Epithelial cell of esophagus (primary cell): ENCODE measurements at regions not wholly inside any gene's neighbourhood (a gene's known extent, or its start where the extent isn't known, plus 50 kb on each side); places are given as distances from the start of the nearest gene placed in this dataset.
A peak's percentile ranks its signal among the peaks of the same experiment; 100 is the strongest.

Experiments
- DNase-seq: peaks from one replicate; pipeline ENCODE4 v3.0.0; 2010; ENCODE audit warnings: low read depth
- H3K4me3 ChIP-seq: 2 replicates; pipeline ENCODE4 v1.5.1; 2011; ENCODE audit warnings: mild to moderate bottlenecking, low read length, control low read depth
- TF ChIP-seq, protein P1 (sequence below): IDR thresholded peaks from 2 replicates; pipeline ENCODE4 v1.5.1; 2011; ENCODE audit warnings: low read depth, mild to moderate bottlenecking, low read length, control low read depth, inconsistent platforms; ENCODE audit not compliant: insufficient read depth; ENCODE audit errors: missing control alignments

DNA sequence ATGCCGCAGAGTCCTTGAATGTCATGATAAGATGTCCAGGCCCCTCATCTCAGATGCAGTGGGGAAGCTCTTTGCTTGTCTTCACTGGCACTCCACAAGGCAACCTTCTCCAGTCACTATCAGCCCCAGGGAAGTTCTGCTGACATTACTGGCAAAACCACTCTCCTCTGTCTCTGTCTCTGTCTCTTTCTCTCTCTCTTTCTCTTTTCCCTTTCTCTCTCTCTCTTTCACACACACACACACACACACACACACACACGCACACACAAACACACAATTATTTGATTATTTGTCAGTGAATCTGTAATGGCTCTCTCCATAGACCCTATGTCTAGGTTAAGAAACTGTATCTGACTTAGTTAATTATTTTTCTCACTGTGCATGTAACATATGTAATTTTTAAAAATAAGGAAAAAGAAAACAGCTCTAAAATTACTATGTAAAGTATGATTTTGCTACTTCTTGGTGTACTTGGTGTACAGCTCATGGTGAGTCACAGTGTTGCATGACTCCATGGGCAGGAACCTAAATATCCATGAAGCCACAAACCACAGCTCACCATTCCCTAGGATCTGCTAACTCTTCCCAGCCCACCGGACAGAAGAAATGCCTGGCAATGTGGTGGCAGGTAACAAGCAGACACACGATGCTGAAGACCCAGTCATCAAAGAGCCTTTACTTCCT, 594.9 kb upstream of the ID2 start:
- no peak overlapping the region for H3K4me3 ChIP-seq
- TF ChIP-seq, protein P1, sequence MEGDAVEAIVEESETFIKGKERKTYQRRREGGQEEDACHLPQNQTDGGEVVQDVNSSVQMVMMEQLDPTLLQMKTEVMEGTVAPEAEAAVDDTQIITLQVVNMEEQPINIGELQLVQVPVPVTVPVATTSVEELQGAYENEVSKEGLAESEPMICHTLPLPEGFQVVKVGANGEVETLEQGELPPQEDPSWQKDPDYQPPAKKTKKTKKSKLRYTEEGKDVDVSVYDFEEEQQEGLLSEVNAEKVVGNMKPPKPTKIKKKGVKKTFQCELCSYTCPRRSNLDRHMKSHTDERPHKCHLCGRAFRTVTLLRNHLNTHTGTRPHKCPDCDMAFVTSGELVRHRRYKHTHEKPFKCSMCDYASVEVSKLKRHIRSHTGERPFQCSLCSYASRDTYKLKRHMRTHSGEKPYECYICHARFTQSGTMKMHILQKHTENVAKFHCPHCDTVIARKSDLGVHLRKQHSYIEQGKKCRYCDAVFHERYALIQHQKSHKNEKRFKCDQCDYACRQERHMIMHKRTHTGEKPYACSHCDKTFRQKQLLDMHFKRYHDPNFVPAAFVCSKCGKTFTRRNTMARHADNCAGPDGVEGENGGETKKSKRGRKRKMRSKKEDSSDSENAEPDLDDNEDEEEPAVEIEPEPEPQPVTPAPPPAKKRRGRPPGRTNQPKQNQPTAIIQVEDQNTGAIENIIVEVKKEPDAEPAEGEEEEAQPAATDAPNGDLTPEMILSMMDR, result no peak
- peak; percentile 76 for DNase-seq

DNA sequence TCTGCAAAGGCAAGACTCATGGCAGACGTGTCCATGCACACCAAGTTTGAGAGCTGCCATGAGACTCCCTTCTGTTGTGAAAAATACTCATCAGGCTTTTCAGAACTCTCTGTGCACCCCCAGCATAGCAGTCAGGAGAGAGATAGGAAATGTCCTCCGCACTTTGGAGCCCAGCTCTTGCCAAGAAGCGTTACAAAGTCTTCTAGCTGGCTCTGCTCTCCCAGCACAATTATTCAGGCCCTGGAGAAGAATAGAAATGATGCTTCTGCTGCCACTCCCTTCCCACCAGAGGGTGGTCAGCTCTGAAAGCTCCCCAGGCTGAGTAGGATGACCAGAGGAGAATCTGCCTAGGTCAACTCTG, 594.4 kb upstream of the ID2 start:
- TF ChIP-seq, protein P1, result no peak
- no peak overlapping the region for H3K4me3 ChIP-seq

DNA sequence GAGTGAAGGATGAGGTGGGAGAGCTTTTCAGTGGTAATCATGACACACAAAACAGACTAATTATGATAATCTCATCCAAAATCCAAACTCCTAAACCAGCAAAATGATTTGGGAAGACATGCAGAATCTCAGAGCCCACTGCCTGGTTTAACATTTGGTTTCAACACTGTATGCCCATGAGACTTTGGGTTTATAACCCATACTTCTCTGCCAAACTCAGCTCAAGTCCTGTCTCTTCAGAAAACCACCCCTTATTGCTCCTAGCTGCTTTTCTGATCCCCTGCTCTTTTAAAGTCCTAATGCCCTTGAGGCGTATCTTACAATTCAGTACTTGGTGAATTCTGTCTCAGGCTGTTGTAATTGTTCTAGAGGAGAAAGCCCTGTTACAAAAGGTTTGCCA, 593.0 kb upstream of the ID2 start:
- TF ChIP-seq, protein P1, result no peak
- DNase-seq, result no peak
- H3K4me3 ChIP-seq, result no peak overlapping the region

More for the DNA sequence above, 594.4 kb upstream of the ID2 start:
- no peak for DNase-seq

DNA sequence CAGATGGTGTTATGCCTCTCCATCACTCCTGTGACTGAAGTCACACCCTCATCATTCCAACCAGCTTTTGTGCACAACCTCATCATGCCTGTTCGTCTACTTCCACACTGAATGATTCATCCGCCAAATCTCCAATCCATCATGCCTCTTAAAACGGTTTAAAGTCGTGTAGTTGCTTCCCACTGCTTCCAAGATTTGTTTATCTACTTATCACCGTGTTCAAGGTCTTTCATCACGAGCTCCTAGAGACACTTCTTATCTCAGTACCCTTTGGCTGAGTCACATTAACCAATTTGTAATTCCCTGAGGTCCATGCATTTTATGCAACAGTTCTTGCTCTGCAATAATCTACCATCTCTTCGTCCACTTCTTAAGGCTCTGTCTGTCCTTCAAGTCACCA, 592.3 kb upstream of the ID2 start:
- TF ChIP-seq, protein P1, result no peak
- no peak overlapping the region for H3K4me3 ChIP-seq
- DNase-seq, result peak; percentile 46

DNA sequence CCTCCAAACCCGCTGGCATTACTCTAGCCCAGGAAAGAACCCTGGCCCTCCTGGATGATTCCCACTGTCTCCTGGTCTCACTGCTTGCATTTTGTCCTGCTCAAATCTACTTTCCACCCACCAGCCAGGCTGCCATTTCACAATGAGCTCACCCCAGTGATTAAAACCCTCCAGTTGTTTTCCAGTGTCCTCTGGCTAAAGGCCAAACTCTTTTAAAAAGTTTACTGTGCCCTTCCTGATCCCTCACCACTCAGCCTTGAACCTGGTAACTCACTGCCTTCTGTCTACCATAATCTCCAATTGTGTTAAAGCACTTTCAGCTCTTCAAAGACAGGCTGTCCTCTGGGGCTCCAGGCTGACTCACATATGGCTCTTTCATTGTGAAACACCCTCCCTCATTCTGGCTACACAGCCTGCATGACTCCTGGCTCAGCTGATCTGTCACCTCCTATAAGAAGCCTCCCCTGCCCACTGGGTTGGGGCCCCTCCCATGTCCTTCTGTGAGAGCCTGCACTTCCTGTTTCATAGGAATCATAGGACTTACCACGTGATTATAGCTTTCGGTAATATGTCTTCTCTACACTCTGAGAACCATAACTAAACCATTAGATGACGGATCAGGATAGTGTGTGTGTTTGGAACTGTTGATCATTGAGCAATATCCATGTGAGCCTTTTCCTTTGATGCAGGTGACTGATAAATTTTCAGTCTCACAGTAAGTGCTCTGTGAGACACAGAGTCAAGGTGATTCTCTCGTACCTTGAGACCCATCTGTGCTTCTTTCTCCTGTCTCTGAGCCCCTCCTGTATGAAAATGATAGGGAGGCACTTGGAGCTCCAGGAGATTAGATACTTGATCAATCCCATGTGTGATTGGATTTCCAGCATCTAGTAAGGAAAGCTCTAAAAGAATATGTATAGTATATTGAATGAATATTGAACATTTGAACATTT, 590.8 kb upstream of the ID2 start:
- TF ChIP-seq, protein P1, result no peak
- DNase-seq, result peak; percentile 65
- no peak overlapping the region for H3K4me3 ChIP-seq

DNA sequence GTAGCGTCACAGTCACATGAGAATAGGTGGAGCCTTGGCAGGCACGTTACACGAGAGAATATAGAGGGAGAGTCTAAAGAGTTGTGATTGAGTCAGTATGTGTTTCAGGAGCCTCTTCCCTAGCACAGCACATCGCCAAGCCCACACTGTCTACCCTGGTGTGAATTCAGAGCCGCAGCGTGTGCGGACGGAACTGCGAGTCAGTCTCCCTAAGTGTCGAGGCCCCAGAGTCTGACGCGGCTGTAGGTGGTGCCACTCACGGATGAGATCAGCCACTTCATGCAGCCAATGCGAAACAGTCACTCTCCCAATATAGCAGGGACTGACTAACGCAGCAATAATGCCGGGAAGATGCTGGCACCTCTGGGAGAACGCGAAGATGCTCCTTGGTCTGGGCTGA, 587.3 kb upstream of the ID2 start:
- no peak for DNase-seq
- H3K4me3 ChIP-seq, result no peak overlapping the region
- TF ChIP-seq, protein P1, result no peak
